GM12878 (cell line): ENCODE measurements at regions not wholly inside any gene's neighbourhood (a gene's known extent, or its start where the extent isn't known, plus 50 kb on each side); places are given as distances from the start of the nearest gene placed in this dataset.

Source experiments
- ATAC-seq: fragments of 200-7000 bp; cut with Tn5 transposase; 3 replicates; pipeline ENCODE4 v1.9.1; 2020; ENCODE audit warnings: mild to moderate bottlenecking, moderate library complexity
- BruUV-seq: library from RNA; stranded (reverse); fragments of 400-500 nt; replicated peaks from 2 replicates; lab custom pipeline; 2021; lab: Mats Ljungman, UMichigan
- CTCF ChIA-PET: fragments of 300-600 bp; sonication (Branson Sonifier 250); formaldehyde crosslinking; extraction: SDS; loops from one replicate; lab custom pipeline; 2021; ENCODE audit warnings: inconsistent platforms; lab: Yijun Ruan, JAX
- POLR2A ChIA-PET: fragments of 350-600 bp; formaldehyde crosslinking; extraction: SDS; loops from one replicate; lab custom pipeline; 2021; ENCODE audit warnings: inconsistent platforms; lab: Charles Lee
- RAD21 ChIA-PET: fragments of 300-600 bp; sonication (Branson Sonifier 250); formaldehyde crosslinking; loops from one replicate; lab custom pipeline; 2023; ENCODE audit warnings: antibody characterized with exemption; ENCODE audit not compliant: unreplicated experiment; lab: Charles Lee
- SMC1A ChIA-PET: fragments of 300-600 bp; sonication (Branson Sonifier 250); formaldehyde crosslinking; loops from one replicate; lab custom pipeline; 2023; ENCODE audit not compliant: unreplicated experiment, uncharacterized antibody; lab: Charles Lee
- DNase-seq: peaks from one replicate; pipeline ENCODE4 v3.0.0-alpha.2; 2011; ENCODE audit warnings: low read depth, low spot score
- FAIRE-seq: peaks from 3 replicates; lab custom pipeline; 2011; peaks lifted over from hg19 to GRCh38; lab: Jason Lieb, UNC
- H2AFZ ChIP-seq: 2 replicates; pipeline ENCODE4 v1.6.0; 2011; ENCODE audit warnings: low read depth, low read length, control low read depth; ENCODE audit not compliant: control insufficient read depth
- H3K27ac ChIP-seq: 2 replicates; pipeline ENCODE4 v1.5.1; 2011; ENCODE audit warnings: control low read depth; ENCODE audit not compliant: control insufficient read depth, insufficient read depth
- H3K27me3 ChIP-seq, 2 experiments: replicated peaks in 1 of 2; 2 replicates each; pipeline versions ENCODE4 v1.6.0 to v1.6.1; 2011; ENCODE audit warnings: low read length in 1 of 2; ENCODE audit not compliant: control insufficient read depth in 2 of 2, insufficient read depth in 2 of 2
- H3K36me3 ChIP-seq, 2 experiments: 2 replicates each; pipeline ENCODE4 v1.5.1; 2011; ENCODE audit warnings: low read length in 1 of 2; ENCODE audit not compliant: control insufficient read depth in 2 of 2, insufficient read depth in 2 of 2
- H3K4me1 ChIP-seq: 2 replicates; pipeline ENCODE4 v1.6.1; 2011; ENCODE audit warnings: mild to moderate bottlenecking, low read length, moderate library complexity, mixed read lengths; ENCODE audit not compliant: control insufficient read depth, insufficient read depth
- H3K4me2 ChIP-seq: 2 replicates; pipeline ENCODE4 v1.6.0; 2011; ENCODE audit warnings: control low read depth; ENCODE audit not compliant: control insufficient read depth, insufficient read depth
- H3K4me3 ChIP-seq: fragments of 200-600 bp; sonication (generic); 2 replicates; pipeline ENCODE4 v1.5.1; 2016
- H3K79me2 ChIP-seq: 2 replicates; pipeline ENCODE4 v1.6.0; 2011; ENCODE audit warnings: low read length; ENCODE audit not compliant: control insufficient read depth, insufficient read depth
- H3K9ac ChIP-seq: 2 replicates; pipeline ENCODE4 v1.8.0; 2011; ENCODE audit warnings: low read length, control low read depth, mixed read lengths; ENCODE audit not compliant: control insufficient read depth, insufficient read depth
- H3K9me3 ChIP-seq: replicated peaks from 3 replicates; pipeline ENCODE4 v1.5.1; 2011; ENCODE audit warnings: mild to moderate bottlenecking, low read length; ENCODE audit not compliant: control insufficient read depth, insufficient read depth
- H4K20me1 ChIP-seq: 2 replicates; pipeline ENCODE4 v1.6.0; 2011; ENCODE audit not compliant: control insufficient read depth, insufficient read depth
- BHLHE40 ChIP-seq, 2 experiments: fragments of 450-650 bp in 1 of 2; IDR thresholded peaks; 2 replicates each; pipeline ENCODE4 v1.6.1; 2011 to 2017; ENCODE audit warnings: low read depth in 2 of 2, borderline replicate concordance in 1 of 2, improper control_type of control experiment in 1 of 2, low read length in 1 of 2, mild to moderate bottlenecking in 1 of 2
- CREM ChIP-seq: IDR thresholded peaks from 2 replicates; pipeline ENCODE4 v1.6.1; 2014; ENCODE audit warnings: antibody characterized with exemption, low read depth
- ELK1 ChIP-seq: IDR thresholded peaks from 2 replicates; pipeline ENCODE4 v1.6.1; 2012; ENCODE audit warnings: low read depth, low read length, improper control_type of control experiment
- HDGF ChIP-seq: fragments of 450-650 bp; IDR thresholded peaks from 2 replicates; pipeline ENCODE4 v1.6.1; 2016; ENCODE audit warnings: antibody characterized with exemption
- IKZF1 ChIP-seq: fragments of 450-650 bp; conservative IDR thresholded peaks from 2 replicates; pipeline ENCODE4 v1.6.1; 2017; ENCODE audit warnings: antibody characterized with exemption, mild to moderate bottlenecking
- JUNB ChIP-seq: IDR thresholded peaks from 2 replicates; pipeline ENCODE4 v1.6.1; 2016; ENCODE audit warnings: antibody characterized with exemption, mild to moderate bottlenecking
- KLF5 ChIP-seq: fragments of 450-650 bp; IDR thresholded peaks from 2 replicates; pipeline ENCODE4 v1.6.1; 2014; ENCODE audit warnings: mild to moderate bottlenecking; ENCODE audit not compliant: partially characterized antibody
- LARP7 ChIP-seq: fragments of 450-650 bp; IDR thresholded peaks from 2 replicates; pipeline ENCODE4 v1.6.1; 2017; ENCODE audit warnings: mild to moderate bottlenecking
- POLR2A ChIP-seq: IDR thresholded peaks from 2 replicates; pipeline ENCODE4 v1.6.1; 2011; ENCODE audit warnings: low read depth, mild to moderate bottlenecking, low read length
- SIN3A ChIP-seq: IDR thresholded peaks from 2 replicates; pipeline ENCODE4 v1.6.1; 2012; ENCODE audit warnings: low read depth, low read length, improper control_type of control experiment
- STAT1 ChIP-seq: fragments of 450-650 bp; conservative IDR thresholded peaks from 2 replicates; pipeline ENCODE4 v1.6.1; 2014; ENCODE audit warnings: antibody characterized with exemption, mild to moderate bottlenecking
- TCF3 ChIP-seq: IDR thresholded peaks from 2 replicates; pipeline ENCODE4 v1.6.1; 2012; ENCODE audit warnings: low read depth, mild to moderate bottlenecking, low read length, borderline replicate concordance; ENCODE audit not compliant: insufficient read depth
- TCF7 ChIP-seq: IDR thresholded peaks from 2 replicates; pipeline ENCODE4 v1.6.1; 2014; ENCODE audit warnings: antibody characterized with exemption, borderline replicate concordance
- YBX1 ChIP-seq: fragments of 450-650 bp; IDR thresholded peaks from 2 replicates; pipeline ENCODE4 v1.6.1; 2016; ENCODE audit warnings: antibody characterized with exemption
- ZSCAN29 ChIP-seq: fragments of 450-650 bp; IDR thresholded peaks from 2 replicates; pipeline ENCODE4 v1.6.1; 2017; ENCODE audit warnings: mild to moderate bottlenecking, moderate library complexity
- WGBS: methylation state at CpG from one replicate; pipeline ENCODE4 v1.1.6; 2016; ENCODE audit warnings: low lambda C conversion rate; ENCODE audit not compliant: insufficient replicate concordance, insufficient coverage; ENCODE audit errors: missing lambda C conversion rate; 5-methylcytosine and 5-hydroxymethylcytosine counted together
- in situ Hi-C: fragments of 300-500 bp; cut with MboI; formaldehyde crosslinking; loops from 9 replicates; pipeline ENCODE4 v1.14.3; 2018; ENCODE audit warnings: mixed read lengths
- intact Hi-C: fragments of 100-400 bp; cut with micrococcal nuclease; formaldehyde crosslinking; loops from one replicate; pipeline ENCODE4 v1.14.2; 2022; ENCODE audit not compliant: unreplicated experiment
- TF ChIP-seq, protein P1 (sequence below): fragments of 150-350 bp; IDR thresholded peaks from 2 replicates; pipeline ENCODE4 v1.6.1; 2014; ENCODE audit warnings: mild to moderate bottlenecking, low read depth, low read length

DNA sequence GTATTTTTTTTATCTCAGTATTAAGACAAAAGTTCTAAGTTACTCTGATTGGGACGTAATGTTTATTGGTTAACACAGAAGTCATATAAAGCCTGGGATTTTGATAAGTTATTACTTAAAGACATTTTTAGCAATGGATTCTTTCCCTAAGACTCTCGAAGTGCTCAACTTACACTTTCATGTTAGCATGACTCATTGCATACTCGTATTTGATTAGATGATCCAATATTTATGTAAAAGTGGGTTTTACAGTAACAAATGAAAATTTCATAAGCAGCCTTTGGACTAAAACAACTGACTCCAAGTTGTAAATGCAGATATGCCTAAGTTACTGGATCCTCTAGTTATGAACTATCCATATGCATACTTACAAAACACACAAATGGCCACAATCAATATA, 567.7 kb upstream of the NUDT12 start:
- CTCF ChIA-PET = no interaction called here
- SMC1A ChIA-PET = interaction anchor here (0.6 kb wide), 1 partner anchor 56 kb away, joined by 3 read pairs; no protein-coding TSS in a partner anchor
- Histone ChIP-seq H3K79me2 (no peaks in the 10 kb centered on the region), H3K4me1 (no peaks in the 10 kb centered on the region), H3K4me3 (no peak overlapping the region), H3K27ac (no peak overlapping the region), H3K36me3 (no peaks in the 10 kb centered on the region), H3K9me3 (no peaks in the 10 kb centered on the region; the same call in 2 of the 3 replicates), H3K9ac (no peak overlapping the region), H4K20me1 (no peaks in the 10 kb centered on the region), H3K4me2 (no peak overlapping the region), H2AFZ (no peak overlapping the region), H3K27me3 (no peaks in the 10 kb centered on the region)
- FAIRE-seq (no peak), DNase-seq (no peak), ATAC-seq (no peak)
- in situ Hi-C loops (no loop called here), intact Hi-C loops (no loop called here)
- RAD21 ChIA-PET = no interaction called here
- WGBS = 25% methylated on average over 3 of the region's 3 CpGs
- POLR2A ChIA-PET = no interaction called here
- no TSS peak for BruUV-seq
- TF ChIP-seq YBX1 = no peak

- H3K9me3 ChIP-seq = no peaks in the 10 kb centered on the region
- no peak overlapping the region for H3K9ac ChIP-seq
- ATAC-seq (no peak), DNase-seq (no peak), FAIRE-seq (no peak)
- ChIA-PET CTCF (interaction anchor here (0.6 kb wide), 1 partner anchor 327 kb away, joined by 4 read pairs; no protein-coding TSS in a partner anchor), RAD21 (no interaction called here), POLR2A (no interaction called here), SMC1A (interaction anchor here (0.6 to 1.4 kb wide), 5 partner anchors 14 to 100 kb away, joined by 3 to 4 read pairs (median 3); no protein-coding TSS in a partner anchor)
- H3K4me1 ChIP-seq = no peaks in the 10 kb centered on the region
- WGBS = 28% methylated on average over 5 of the region's 5 CpGs
- no peaks in the 10 kb centered on the region for H3K36me3 ChIP-seq
- H3K79me2 ChIP-seq = no peaks in the 10 kb centered on the region
- no peak overlapping the region for H3K4me3 ChIP-seq
- H4K20me1 ChIP-seq = no peaks in the 10 kb centered on the region
- no TSS peak for BruUV-seq
- no peak overlapping the region for H2AFZ ChIP-seq
- no peak overlapping the region for H3K4me2 ChIP-seq
- no peak overlapping the region for H3K27ac ChIP-seq
- intact Hi-C loops (no loop called here), in situ Hi-C loops (no loop called here)
- H3K27me3 ChIP-seq = no peaks in the 10 kb centered on the region
- TF ChIP-seq SIN3A (no peak), TCF3 (no peak), TCF7 (no peak), CREM (no peak), LARP7 (no peak), JUNB (no peak), IKZF1 (no peak), BHLHE40 (IDR thresholded peaks at IDR 0.05; ENCODE audit: borderline replicate concordance in 1 of 2, low read depth in 2 of 2, low read length in 1 of 2) (no peak), KLF5 (no peak), ZSCAN29 (no peak), STAT1 (no peak), HDGF (no peak), POLR2A (no peak), ELK1 (no peak)
- TF ChIP-seq, protein P1, sequence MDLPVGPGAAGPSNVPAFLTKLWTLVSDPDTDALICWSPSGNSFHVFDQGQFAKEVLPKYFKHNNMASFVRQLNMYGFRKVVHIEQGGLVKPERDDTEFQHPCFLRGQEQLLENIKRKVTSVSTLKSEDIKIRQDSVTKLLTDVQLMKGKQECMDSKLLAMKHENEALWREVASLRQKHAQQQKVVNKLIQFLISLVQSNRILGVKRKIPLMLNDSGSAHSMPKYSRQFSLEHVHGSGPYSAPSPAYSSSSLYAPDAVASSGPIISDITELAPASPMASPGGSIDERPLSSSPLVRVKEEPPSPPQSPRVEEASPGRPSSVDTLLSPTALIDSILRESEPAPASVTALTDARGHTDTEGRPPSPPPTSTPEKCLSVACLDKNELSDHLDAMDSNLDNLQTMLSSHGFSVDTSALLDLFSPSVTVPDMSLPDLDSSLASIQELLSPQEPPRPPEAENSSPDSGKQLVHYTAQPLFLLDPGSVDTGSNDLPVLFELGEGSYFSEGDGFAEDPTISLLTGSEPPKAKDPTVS = no peak
These were observed 565.8 kb upstream of the NUDT12 start for GRCh38 chr5:104128348-104128747.
